Heart left ventricle (tissue), 16 donors: ENCODE measurements at regions not wholly inside any gene's neighbourhood (a gene's known extent, or its start where the extent isn't known, plus 50 kb on each side); places are given as distances from the start of the nearest gene placed in this dataset.
"Not testable (repeated sequence)": the region's sequence is repeated elsewhere in the genome, so short reads cannot be mapped to it uniquely, and the experiment has no call there.

Source experiments
- ATAC-seq, 4 donors: fragments of 200-7000 bp; cut with Tn5 transposase; one replicate each; pipeline ENCODE4 v1.9.1; 2020 to 2022; ENCODE audit warnings: moderate library complexity in 4 of 4, mild to moderate bottlenecking in 3 of 4, moderate number of reproducible peaks in 1 of 4
- DNase-seq, 5 donors: peaks; one replicate each; pipeline ENCODE4 v3.0.0-alpha.2; 2020
- H3K27ac ChIP-seq, 12 donors: fragments of 200-600 bp; sonication (generic) in 4 of 12; one replicate each; pipeline versions ENCODE4 v1.5.0 to v1.8.0; 2016 to 2022; ENCODE audit warnings: mild to moderate bottlenecking in 2 of 12
- H3K27me3 ChIP-seq, 9 donors: fragments of 200-600 bp; sonication (generic) in 2 of 9; one replicate each; pipeline versions ENCODE4 v1.5.1 to v1.8.0; 2016 to 2022; ENCODE audit warnings: mild to moderate bottlenecking in 3 of 9
- H3K36me3 ChIP-seq, 9 donors: fragments of 200-600 bp; sonication (generic) in 2 of 9; one replicate each; pipeline versions ENCODE4 v1.5.0 to v1.8.0; 2018 to 2022; ENCODE audit warnings: mild to moderate bottlenecking in 2 of 9
- H3K4me1 ChIP-seq, 12 donors: fragments of 200-600 bp; sonication (generic) in 4 of 12; one replicate each; pipeline versions ENCODE4 v1.5.0 to v1.8.0; 2016 to 2022; ENCODE audit warnings: mild to moderate bottlenecking in 3 of 12
- H3K4me3 ChIP-seq, 12 donors: fragments of 200-600 bp; sonication (generic) in 4 of 12; one replicate each; pipeline versions ENCODE4 v1.5.0 to v1.8.0; 2017 to 2022; ENCODE audit warnings: mild to moderate bottlenecking in 9 of 12, moderate library complexity in 4 of 12
- H3K9me3 ChIP-seq, 12 donors: fragments of 200-600 bp; sonication (generic) in 4 of 12; one replicate each; pipeline versions ENCODE4 v1.5.0 to v1.8.0; 2016 to 2022; ENCODE audit warnings: mild to moderate bottlenecking in 1 of 12
- POLR2A ChIP-seq, 2 donors: fragments of 450-650 bp; IDR thresholded peaks; one replicate each; pipeline ENCODE4 v1.6.1; 2017; ENCODE audit warnings: antibody characterized with exemption in 2 of 2, mild to moderate bottlenecking in 2 of 2, moderate library complexity in 2 of 2
- WGBS, 4 donors: extraction: QIAGEN DNeasy Blood & Tissue Kit in 2 of 4; methylation state at CpG; one replicate each; pipeline versions ENCODE4 v1.1.5 to v1.1.7; 2013 to 2018; 5-methylcytosine and 5-hydroxymethylcytosine counted together
- intact Hi-C, 10 donors: fragments of 100-400 bp; cut with DNase I; formaldehyde crosslinking; loops; one replicate each; pipeline versions ENCODE4 v1.11.1 to v1.14.2; 2022
- TF ChIP-seq, protein P1 (sequence below), 12 donors: fragments of 200-600 bp; sonication (generic) in 4 of 12; IDR thresholded peaks; one replicate each; pipeline versions ENCODE4 v1.5.0 to v1.8.0; 2018 to 2022; ENCODE audit warnings: antibody characterized with exemption in 12 of 12, mild to moderate bottlenecking in 5 of 12
- donor health status: ischemic (EF 13 %, LVEDD 7.1; RV severe dilation, severe dysfunction).
- donor health status: healthy with polysubstance abuse.
- donor health status: DM: no; HTN: yes; CAD: no.
- donor health status: DM: no; HTN: no; CAD: no.
- donor health status: ischemic (EF 25% LVEDD 6.9; RV normal size, moderate dysfunction).
- donor health status: ischemic (EF 25% LVEDD 5.7; RV mildly dilated, moderate dysfunction).
- donor health status: healthy.
- donor health status: DM: yes; HTN: yes; CAD: no.
- donor health status: ischemic (EF 35%, LVEDD 5.7; RV mildly dilated, moderate dysfunction).
- donor health status: nonischemic (EF 11% LVEDD 7.7; RV severe dilation, severe dysfunction).
- donor health status: DM: yes; HTN: yes; CAD: no.
- donor health status: PGD.
- donor health status: ischemic (EF 29% LVEDD 5.4; RV normal size, mild dysfunction).
- donor health status: nonischemic (EF 23%, LVEDD 6.1; RV moderate dilation, normal function).

DNA sequence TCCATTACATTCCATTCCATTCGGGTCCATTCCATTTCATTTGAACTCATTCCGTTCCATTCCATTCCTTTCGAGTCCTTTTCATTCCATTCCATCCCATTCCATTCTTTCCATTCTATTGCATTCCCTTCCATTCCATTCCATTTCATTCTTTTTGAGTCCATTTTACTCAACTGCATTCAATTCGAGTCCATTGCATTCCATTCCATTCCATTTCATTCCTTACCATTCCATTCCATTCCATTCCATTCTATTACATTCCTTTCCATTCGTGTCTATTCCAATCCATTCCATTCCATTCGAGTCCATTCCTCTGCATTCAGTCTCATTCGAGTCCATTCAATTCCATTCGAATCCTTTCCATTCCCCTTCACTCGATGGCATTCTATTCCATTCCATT, 1128.8 kb downstream of the RPIA start:
- DNase-seq (no peak), ATAC-seq (no peak)
- Histone ChIP-seq H3K27ac (no peak overlapping the region), H3K9me3 (peaks cover 0 to 80% (median 23%) of the 10 kb centered on the region in 12 donors), H3K4me3 (no peak overlapping the region), H3K36me3 (no peaks in the 10 kb centered on the region), H3K4me1 (no peaks in the 10 kb centered on the region), H3K27me3 (no peaks in the 10 kb centered on the region)
- 57 to 69% (median 63%) methylated on average over 9 of the region's 9 CpGs for WGBS, 4 donors
- intact Hi-C loops, result no loop called here
- no peak for TF ChIP-seq POLR2A (IDR thresholded peaks at IDR 0.05)
- TF ChIP-seq, protein P1, sequence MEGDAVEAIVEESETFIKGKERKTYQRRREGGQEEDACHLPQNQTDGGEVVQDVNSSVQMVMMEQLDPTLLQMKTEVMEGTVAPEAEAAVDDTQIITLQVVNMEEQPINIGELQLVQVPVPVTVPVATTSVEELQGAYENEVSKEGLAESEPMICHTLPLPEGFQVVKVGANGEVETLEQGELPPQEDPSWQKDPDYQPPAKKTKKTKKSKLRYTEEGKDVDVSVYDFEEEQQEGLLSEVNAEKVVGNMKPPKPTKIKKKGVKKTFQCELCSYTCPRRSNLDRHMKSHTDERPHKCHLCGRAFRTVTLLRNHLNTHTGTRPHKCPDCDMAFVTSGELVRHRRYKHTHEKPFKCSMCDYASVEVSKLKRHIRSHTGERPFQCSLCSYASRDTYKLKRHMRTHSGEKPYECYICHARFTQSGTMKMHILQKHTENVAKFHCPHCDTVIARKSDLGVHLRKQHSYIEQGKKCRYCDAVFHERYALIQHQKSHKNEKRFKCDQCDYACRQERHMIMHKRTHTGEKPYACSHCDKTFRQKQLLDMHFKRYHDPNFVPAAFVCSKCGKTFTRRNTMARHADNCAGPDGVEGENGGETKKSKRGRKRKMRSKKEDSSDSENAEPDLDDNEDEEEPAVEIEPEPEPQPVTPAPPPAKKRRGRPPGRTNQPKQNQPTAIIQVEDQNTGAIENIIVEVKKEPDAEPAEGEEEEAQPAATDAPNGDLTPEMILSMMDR (IDR thresholded peaks at IDR 0.05), result no peak

DNA sequence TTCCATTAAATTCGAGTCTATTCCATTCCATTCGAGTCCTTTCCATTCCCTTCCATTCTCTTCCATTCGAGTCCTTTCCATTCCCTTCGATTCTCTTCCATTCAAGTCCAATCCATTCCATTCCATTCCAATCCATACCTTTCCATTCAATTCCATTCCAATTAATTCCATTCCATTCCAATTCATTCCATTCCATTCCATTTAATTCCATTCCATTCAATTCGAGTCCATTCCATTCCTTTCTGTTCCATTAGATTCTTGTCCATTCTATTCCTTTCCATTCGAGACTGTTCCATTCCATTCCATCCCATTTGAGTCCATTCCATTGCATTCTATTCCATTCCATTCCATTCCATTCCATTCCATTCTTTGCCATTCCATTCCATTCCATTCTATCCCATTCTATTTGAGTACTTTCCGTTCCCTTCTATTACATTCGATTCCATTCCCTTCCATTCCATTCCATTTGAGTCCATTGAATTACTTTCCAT, 1130.0 kb downstream of the RPIA start:
- Histone ChIP-seq H3K4me3 (no peak overlapping the region), H3K27ac (no peak overlapping the region), H3K9me3 (peaks cover 0 to 91% (median 31%) of the 10 kb centered on the region in 12 donors), H3K36me3 (no peaks in the 10 kb centered on the region), H3K27me3 (no peaks in the 10 kb centered on the region), H3K4me1 (no peaks in the 10 kb centered on the region)
- DNase-seq (no peak), ATAC-seq (no peak)
- 55 to 65% (median 62%) methylated on average over 8 of the region's 8 CpGs for WGBS, 4 donors
- TF ChIP-seq POLR2A (IDR thresholded peaks at IDR 0.05), result no peak
- TF ChIP-seq, protein P1 (IDR thresholded peaks at IDR 0.05), result no peak
- intact Hi-C loops, result no loop called here

DNA sequence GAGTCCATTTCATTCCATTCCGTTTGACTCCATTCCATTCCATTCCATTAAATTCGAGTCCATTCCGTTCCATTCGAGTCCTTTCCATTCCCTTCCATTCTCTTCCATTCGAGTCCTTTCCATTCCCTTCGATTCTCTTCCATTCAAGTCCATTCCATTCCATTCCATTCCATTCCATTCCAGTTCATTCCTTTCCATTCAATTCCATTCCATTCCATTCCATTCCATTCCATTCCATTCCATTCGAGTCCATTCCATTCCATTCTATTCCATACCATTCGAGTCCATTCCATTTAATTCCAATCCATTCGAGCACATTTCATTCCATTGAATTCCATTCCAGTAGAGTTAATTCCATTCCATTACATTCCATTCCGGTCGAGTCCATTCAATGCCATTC, 1130.9 kb downstream of the RPIA start:
- ATAC-seq, DNase-seq, H3K27ac ChIP-seq, intact Hi-C loops, H3K4me1 ChIP-seq, H3K27me3 ChIP-seq, H3K4me3 ChIP-seq, H3K36me3 ChIP-seq: not testable (repeated sequence)
- H3K9me3 ChIP-seq, result peaks cover 0 to 93% (median 32%) of the 10 kb centered on the region in 12 donors
- WGBS, 4 donors, result 68 to 73% (median 70%) methylated on average over 11 of the region's 11 CpGs

DNA sequence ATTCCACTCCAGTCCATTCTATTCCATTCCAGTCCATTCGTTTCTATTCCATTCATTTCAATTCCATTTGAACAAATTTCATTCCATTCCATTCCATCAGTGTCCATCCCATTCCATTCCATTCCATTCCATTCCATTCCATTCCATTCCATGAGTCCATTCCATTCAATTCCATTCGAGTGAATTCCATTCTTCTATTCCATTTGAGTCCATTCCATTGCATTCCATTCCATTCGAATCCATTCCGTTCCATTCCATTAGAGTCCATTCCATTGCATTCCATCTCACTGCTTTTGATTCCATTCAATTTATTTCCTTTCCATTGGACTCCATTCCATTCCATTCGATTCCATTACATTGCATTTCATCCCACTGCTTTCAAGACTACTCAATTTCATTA, 1132.1 kb downstream of the RPIA start:
- intact Hi-C loops, result no loop called here
- Histone ChIP-seq H3K9me3 (peaks cover 0 to 81% (median 26%) of the 10 kb centered on the region in 12 donors), H3K4me1 (no peaks in the 10 kb centered on the region), H3K4me3 (no peak overlapping the region), H3K27ac (no peak overlapping the region), H3K27me3 (no peaks in the 10 kb centered on the region), H3K36me3 (no peaks in the 10 kb centered on the region)
- ATAC-seq, result no peak
- 59 to 64% (median 62%) methylated on average over 5 of the region's 5 CpGs for WGBS, 4 donors
- TF ChIP-seq, protein P1 (IDR thresholded peaks at IDR 0.05), result no peak
- no peak for TF ChIP-seq POLR2A (IDR thresholded peaks at IDR 0.05)
- DNase-seq, result no peak

DNA sequence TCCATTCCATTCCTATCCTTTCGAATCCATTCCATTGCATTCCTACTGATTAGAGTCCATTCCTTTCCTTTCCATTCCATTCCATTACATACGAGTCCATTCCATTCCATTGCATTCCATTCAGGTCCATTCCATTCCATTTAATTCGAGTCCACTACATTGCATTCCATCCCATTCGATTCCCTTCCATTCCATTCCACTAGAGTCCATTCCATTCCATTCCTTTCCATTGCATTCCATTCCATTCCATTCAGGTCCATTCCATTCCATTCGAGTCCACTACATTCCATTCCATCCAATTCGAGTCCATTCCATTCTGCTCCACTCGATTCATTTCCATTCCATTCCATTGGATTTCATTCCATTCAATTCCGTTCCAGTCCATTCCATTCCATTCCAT, 1133.6 kb downstream of the RPIA start:
- no peak overlapping the region for H3K27ac ChIP-seq
- no peaks in the 10 kb centered on the region for H3K4me1 ChIP-seq
- intact Hi-C loops, result no loop called here
- H3K36me3 ChIP-seq, result no peaks in the 10 kb centered on the region
- WGBS, 4 donors, result 70 to 74% (median 73%) methylated on average over 8 of the region's 8 CpGs
- TF ChIP-seq POLR2A (IDR thresholded peaks at IDR 0.05), result no peak
- TF ChIP-seq, protein P1 (IDR thresholded peaks at IDR 0.05), result no peak
- H3K27me3 ChIP-seq, result no peaks in the 10 kb centered on the region
- no peak for DNase-seq
- H3K9me3 ChIP-seq, result peaks cover 0 to 66% (median 19%) of the 10 kb centered on the region in 12 donors
- H3K4me3 ChIP-seq, result no peak overlapping the region
- ATAC-seq, result no peak

DNA sequence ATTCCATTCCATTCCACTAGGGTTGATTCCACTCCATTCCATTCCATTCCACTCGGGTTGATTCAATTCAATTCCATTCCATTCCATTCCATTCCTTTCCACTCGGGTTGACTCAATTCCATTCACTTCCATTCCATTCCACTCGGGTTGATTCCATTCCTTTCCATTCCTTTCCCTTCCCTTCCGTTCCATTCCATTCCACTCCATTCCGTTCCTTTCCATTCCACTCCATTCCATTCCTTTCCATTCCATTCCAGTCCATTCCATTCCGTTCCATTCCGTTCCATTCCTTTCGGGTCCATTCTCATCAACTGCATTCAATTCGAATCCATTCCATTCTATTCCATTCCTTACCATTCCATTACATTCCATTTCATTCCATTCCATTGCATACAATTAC, 1135.3 kb downstream of the RPIA start:
- 64 to 77% (median 70%) methylated on average over 9 of the region's 9 CpGs for WGBS, 4 donors
- not testable (repeated sequence) for ATAC-seq, H3K4me1 ChIP-seq

DNA sequence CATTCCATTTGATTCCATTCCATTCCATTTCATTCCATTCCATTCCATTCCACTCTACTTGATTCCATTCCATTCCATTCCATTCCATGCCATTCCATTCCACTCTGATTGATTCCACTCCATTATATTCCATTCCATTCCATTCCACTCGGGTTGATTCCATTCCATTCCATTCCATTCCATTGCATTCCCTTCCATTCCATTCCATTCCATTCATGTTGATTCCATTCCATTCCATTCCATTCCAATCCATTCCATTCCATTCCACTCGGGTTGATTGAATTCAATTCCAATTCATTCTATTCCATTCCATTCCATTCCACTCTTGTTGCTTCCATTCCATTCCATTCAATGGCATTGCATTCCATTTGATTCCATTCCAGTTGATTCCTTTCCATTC, 1136.4 kb downstream of the RPIA start:
- intact Hi-C loops, H3K27ac ChIP-seq, H3K4me3 ChIP-seq, DNase-seq, H3K27me3 ChIP-seq, H3K36me3 ChIP-seq, H3K4me1 ChIP-seq: not testable (repeated sequence)
- peaks cover 0 to 57% (median 4%) of the 10 kb centered on the region in 12 donors for H3K9me3 ChIP-seq
- ATAC-seq, result peak in 1 of 4 donors; percentile 19
- WGBS, 4 donors, result 48 to 62% (median 50%) methylated on average over 2 of the region's 2 CpGs

More for the DNA sequence above, 1135.3 kb downstream of the RPIA start:
- H3K4me3 ChIP-seq, intact Hi-C loops, DNase-seq, H3K27ac ChIP-seq, H3K36me3 ChIP-seq, H3K27me3 ChIP-seq: not testable (repeated sequence)
- H3K9me3 ChIP-seq, result peaks cover 0 to 50% (median 9%) of the 10 kb centered on the region in 12 donors
